NCI-H526 (cell line): ENCODE measurements at regions not wholly inside any gene's neighbourhood (a gene's known extent, or its start where the extent isn't known, plus 50 kb on each side); places are given as distances from the start of the nearest gene placed in this dataset.

ENCODE experiments used
- DNase-seq, 2 experiments: peaks; one replicate each; lab custom pipeline; 2025; lab: John Stamatoyannopoulos, UW

DNA sequence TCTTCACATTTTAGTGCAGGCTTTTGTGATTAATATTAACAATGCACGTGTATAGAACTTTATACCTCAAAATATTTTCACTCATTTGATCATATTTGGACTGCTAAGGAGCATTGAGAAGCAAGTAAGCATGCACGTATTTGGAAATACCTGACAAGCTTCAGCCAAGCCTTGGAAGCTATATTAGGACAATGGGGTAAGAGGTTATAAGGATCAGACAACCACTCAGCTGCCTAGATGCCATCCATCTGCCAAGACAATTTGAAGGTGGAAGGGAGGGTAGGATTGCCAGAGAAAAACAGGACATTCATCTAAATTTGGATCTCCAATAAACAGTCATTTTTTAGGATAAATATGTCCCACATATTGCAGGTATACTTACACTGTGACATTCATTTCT, 394.9 kb upstream of the CFAP20DC start:
- no peak for DNase-seq

DNA sequence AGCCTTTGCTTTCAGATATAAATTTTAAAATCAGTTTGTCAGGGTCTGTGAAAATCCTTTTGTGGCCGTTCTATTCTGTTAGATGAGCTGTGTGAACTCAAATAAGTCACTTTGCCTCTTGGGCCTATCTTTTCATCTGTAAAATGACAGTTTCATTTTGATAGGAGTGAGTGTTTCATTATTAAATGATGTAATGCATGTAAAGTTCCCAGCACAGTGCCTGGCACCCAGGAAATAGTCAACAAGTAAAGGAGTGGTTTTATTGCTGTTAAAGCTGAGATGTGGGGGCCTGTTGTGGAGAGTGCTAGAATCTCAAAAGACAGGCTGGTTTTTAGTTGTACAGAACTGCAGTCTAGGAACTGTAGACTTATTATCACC, 394.5 kb upstream of the CFAP20DC start:
- DNase-seq, result no peak

DNA sequence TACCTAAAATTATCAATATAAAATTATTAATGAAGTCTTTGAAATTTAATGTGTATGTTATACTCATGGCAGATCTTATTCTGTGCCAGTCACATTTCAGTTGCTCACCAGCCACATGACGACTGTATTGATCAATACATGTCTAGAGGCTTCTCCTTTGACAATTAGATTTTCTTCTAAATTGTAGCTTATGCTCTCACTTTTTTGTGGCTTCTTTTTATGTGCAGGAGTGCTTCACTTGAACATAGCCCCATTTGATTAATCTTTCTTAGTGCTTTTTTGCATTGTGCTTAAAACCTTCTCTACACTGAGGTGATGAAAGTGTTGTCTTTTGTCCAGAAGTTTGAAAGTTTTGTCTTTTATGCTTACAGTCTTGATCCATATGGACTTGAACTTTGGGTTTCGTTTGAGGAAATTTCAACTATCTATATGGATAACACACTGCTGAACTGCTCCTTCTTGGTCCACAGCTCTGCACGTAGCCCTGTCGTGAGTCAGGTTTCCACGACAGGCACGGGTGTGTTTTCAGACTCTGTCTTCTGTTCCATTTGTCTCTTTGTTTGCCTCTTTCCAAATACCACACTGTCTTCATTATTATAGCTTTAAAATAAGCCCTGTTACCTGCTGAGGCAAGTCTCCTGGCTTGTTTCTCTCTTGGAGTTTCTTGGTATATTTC, 393.9 kb upstream of the CFAP20DC start:
- DNase-seq, result no peak

DNA sequence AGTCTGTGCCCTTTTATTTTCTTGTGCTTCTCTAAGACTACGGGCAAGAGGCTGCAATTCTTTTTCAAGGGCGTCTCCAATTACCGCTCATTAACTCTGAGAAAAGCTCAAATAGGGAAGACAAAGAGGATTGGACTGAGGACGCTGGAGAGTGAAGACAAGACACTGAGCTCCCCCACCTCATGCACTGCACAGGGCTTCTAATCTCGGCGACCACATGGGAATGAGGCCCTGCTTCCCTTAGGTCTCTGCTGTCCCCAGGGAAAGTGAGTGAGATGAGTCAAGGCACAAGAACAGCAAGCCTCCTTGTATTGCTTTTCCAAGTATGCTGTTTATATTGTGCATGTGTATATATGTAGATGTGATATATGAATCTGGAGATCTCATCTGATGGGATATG, 392.2 kb upstream of the CFAP20DC start:
- DNase-seq, result no peak

DNA sequence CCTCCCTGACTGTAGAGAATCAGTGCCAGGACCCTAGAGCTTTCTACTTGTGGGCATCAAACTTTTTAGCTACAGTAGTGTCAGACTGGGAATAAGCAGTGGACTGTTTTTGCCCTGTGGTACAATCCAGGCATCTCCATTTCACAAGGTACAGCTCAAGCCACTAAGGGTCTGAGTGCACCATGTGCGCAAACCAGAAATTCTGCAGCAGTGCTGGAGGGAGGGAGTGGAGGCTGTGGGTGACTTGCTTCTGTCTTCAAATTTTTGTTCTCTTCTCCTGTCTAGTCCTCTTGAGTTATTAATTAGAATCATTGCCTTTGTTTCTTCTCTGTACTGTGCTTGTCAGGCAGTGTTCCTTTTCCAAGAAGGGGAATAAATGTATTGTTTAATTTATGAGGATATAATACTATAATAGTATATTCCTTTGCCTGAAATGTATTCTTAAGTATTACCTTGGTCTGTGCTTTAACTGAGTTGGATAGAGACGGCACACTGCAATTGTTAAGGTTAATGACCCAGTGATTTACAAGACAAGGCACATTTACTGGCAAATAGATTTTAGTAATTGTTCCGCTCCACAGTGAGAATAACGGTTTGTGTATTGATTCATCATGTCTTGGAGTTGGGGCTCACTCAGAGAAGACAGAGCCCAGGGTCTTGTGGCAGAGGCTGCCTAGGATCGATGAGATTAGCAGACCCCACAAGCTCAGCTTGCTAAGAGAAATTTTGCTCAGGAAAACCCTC, 390.6 kb upstream of the CFAP20DC start:
- DNase-seq, result no peak

DNA sequence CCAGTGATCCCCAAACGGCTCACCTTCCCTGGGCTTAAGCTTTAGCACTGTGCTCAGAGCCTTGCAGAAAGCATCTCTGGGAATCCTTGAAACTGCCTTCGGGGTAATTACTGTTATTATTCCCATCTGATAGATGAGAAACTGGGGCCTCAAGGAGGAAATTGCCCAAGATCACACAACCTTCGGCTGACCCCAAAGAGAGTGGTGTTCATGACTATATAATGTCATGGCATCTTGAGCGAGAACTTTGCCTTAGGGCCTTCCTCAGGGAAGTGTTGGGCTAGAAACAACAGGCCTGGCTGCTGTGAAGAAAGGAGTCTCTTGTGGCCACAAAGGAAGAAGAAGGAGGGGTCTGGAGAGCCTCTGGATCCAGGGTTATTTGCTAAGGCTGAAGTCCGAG, 388.7 kb upstream of the CFAP20DC start:
- no peak for DNase-seq

DNA sequence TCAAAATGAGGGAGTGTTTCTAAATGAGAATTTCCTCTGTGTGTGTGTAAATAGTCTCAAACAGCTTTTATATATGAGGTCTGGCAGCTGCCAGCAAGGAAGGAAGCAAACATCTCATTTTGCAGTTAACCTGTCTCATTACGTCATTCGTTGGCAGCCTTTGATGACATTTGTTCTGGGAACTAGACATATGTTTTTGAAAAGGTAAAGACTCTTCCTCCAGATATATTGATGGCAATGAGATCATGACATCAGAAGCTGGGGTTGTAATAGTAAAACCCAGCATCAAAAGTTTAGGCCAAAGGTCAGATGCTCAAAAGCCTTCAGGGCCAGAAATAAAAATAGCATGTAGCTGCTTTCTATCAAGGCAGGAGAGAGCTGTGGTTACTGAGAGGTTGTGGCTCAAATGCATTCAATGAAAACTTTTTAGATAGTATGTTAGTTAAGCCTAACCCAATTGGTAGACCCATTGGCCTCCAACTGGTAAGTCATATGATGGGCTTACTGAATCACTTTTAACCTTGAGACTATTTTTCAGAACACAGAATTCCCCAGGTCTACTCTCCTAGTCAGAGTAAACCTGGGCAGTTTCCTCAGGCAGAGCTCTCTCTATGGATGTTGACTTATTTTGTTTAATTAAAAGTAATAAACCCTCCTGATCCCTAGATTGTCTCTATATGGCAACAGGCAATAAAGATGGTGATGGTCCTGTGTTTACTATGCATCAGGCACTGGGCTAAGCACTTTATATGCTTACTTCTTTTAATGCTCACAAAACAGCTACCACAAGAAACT, 386.5 kb upstream of the CFAP20DC start:
- no peak for DNase-seq

DNA sequence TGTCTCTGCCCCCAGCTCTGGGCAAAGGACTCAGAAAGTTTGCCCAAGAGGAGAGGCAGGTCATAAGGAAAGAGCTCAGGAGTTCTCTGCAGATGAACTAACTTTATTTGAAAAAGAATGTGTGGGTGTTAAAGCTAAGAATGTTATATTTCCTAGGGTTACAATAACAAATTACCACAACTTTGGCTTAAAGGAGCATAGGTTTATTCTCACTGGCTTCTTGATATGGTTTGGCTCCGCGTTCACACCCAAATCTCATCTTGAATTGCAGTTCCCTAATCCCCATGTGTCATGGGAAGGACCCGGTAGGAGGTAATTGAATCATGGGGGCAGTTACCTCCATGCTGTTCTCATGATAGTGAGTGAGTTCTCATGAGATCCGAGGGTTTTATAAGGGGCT, 383.7 kb upstream of the CFAP20DC start:
- DNase-seq, result no peak

DNA sequence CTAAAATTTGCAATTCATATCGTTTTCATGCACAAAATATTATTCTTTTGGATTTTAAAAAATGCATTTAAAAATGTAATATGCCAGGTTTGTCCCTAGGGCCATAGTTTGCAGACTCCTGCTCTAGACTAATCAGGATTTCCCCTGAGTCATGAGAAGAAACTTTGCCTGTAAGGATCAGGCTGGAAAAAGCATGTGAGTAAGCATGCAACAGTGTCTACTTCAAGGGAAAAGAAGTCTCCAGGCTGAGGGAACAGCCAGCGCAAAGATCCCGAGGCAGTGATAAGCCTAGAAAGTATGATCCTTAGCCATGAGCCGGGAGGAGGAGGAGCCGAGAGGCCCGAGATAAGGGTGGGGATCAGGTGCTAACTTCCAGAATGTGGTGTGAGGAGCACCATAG, 382.8 kb upstream of the CFAP20DC start:
- no peak for DNase-seq

DNA sequence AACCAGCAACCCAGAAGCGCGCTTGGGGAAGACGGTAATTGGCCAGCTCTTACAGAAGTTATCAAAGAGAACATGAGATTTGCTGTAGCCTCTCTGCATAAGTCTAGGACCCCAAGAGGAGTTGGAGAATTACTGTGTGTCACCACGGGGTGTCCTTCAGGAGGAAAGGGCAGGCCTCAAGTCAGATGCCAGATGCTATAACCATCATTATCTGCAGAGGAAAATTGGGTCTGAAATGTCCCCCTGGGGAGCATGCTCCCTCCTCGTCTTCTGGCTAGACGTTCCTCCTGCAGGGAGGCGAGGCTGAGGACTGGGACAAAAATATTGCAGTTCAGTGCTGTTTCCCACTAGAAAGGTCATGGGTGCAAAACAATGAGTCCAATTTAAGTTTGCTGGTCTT, 380.5 kb upstream of the CFAP20DC start:
- no peak for DNase-seq

DNA sequence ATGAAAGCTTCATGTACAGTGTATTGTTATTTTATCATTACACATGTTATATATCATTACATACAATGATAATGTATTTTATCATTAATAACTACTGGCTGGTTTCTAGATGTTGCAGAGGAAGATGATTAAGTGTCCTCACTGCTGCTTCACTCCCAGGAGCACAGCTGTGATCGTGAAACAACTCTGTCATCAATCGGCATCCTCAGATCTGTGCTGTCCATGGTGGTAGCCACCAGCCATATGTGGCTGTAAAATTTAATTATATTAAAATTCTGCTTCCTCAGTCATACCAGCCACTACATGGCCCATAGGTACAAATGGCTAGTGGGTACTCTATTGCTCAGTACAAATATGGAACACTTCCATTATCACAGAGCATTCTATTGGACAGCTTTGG, 379.4 kb upstream of the CFAP20DC start:
- no peak for DNase-seq

DNA sequence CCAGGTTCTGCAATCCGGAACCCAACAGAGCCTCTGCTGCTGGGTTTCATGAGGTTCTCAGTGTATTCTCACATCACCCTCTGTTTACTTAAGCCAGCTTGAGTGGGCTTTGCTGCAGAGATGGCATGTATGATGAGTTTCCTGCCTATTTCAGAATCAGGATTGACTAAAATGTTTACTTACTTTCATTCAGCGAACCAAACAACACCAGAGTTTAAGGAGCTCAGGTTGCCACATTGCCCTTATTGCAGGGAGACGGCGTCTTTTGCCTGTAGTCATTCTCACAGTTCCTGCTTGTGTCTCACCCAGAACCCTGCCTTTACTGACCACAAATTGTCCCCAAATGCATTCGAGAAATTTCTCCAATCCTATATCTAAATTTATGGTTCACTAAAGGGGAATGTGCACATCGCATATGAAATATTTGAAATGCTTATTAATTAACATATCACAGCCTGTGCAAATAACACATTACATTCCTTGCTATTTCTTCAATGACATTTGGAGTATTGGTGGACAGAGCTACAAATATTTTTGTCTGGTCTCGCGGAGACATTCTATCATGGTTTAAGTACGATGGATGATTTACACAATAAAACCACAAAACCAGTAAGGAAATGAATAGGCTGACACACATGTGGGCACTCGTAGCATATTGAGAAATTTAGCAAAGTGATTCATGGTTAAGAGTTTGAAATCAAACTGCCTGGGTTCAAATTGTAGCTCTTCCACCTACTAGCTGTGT, 377.2 kb upstream of the CFAP20DC start:
- no peak for DNase-seq

DNA sequence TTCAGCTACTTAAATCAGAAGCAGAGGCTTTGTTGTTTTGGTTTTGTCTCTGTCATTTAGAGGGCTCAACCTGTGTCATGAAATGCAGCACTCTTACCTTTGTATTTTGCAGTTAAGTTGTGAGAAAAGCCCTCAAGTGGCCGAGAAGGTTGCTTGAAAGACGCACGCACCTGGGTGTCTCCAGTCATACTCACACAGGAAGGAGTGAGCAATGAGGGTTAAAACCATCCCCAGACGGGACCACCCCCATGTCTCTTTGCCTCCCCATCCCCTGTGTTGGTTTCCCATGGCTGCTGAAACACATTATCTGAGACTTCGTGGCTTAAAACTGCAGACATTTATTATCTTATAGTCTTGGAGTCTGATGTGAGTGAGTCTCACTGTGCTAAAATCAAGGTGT, 376.1 kb upstream of the CFAP20DC start:
- DNase-seq, result no peak

DNA sequence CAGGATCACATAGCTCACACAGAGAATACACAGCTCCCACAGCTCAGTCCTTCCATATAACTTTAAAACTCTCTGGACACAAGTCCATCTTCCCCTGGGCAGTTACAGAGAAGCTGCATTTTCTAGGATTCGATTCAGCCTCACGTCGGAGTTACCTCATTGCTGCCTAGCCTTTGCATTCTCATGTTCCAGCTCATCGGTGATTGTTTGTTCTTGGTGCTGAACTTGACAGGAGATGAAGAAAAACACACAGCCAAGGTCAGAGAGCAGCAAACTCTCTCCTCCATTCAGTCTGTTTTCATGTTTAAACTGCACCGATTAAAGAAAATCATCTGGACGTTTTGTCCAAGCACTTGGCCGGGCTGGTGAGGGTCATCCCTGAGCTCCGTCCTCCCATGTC, 375.5 kb upstream of the CFAP20DC start:
- no peak for DNase-seq

DNA sequence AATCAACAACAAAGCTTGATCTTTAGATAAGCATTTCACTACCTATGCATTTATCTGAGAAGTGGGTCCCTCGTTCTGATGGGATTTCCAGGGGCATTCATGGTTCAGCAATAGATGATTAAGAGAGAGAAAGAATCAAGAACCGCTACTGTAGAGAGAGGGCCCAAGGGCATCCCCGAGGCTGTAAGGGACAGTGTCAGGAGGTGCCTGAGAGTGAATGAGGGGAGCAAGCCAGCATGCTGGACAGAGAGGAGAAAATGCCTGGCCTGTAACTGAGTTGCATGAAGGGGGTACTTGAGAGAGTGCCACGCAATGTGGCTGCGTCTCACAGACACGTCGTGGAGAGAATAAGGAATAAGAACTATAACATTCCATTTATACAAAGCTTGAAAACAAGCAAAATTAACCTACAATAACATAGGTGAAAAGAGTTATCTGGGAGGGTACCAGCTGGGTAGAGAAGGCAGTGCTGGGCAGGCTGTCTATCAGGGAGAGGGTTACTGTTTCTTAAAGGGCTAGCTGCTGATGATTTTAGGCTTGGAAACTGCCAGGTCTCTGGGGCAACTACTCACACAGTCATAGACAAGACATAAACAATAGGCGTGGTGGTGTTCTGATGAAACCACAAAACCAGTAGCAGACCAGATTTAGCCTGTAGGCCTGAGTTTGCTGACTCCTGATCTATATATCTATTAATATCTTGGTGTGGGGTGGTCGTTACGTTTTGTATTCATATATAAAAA, 374.6 kb upstream of the CFAP20DC start:
- DNase-seq, result no peak

DNA sequence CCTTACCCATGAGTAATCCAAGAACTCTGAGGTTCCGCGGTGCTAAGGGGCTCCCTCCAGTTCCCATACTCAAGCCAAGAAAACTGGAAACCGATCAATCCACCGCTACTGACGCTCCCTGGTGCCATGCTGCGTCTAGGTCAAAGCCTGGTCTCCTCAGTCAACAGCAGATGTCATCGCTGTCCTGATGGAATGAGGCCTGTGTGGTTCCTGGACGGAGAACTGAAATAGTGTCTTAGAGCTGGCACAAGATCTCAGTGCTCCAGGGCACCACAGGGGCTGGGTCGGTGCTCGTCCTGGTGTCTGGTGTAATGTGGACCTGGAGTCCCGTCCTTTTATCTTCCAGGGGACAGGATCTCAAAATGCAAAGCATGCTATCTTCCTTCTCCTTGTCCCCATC, 373.9 kb upstream of the CFAP20DC start:
- DNase-seq, result no peak

DNA sequence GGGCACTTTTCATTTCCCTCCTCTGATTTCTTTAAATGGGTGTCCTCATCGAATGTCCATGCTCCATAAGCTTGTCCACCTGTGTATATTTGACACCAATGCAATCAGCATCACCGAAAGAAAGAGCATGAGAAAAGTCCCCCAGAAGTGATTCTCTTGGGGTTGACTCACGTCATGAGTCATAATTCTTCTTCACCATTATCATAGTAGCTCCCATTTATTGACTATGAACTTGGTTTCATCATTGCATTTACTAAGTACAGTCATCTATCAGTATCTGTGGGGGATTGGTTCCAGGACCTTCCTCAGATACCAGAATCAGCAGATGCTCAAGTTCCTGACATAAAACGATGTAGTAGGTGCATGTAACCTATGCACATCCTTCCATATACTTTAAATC, 372.5 kb upstream of the CFAP20DC start:
- DNase-seq, result no peak

DNA sequence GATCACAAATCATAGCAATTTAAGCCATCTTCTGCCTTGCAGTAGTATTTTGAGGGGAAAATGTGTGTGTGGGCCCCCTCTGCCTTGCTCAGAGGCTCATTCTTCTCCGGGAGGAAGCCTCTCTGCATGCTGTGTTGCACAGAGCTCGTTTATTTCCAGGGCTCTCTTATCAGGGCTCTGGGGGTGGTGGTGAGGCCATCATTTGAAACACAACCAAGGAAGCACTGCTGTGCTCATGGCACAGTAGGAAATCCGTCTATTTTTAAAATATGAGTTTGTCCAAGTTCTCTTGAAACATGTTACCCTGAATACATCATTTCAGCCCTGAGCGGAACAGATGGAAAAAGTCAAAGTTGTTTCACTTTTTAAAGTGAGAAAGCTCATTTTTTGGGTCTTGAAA, 369.0 kb upstream of the CFAP20DC start:
- DNase-seq, result no peak

DNA sequence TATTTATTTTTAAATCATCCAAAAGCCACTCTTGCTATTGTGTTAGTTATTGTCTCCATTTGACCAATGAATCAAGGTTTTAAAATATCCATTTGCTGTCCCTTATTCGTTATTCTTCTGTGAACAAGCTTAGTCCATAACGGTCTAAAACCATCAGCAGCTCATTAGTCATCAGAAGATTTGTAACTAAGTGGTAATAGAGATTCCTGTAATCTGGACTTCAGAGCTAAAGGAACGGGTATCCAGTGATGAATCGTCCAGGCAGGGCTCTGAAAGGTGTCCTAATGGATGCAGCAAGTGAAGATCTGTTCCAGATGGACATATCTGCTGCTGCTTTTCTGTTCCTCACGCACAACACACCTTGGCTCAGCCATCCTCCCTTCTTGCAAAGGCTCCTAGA, 362.7 kb upstream of the CFAP20DC start:
- DNase-seq, result no peak

DNA sequence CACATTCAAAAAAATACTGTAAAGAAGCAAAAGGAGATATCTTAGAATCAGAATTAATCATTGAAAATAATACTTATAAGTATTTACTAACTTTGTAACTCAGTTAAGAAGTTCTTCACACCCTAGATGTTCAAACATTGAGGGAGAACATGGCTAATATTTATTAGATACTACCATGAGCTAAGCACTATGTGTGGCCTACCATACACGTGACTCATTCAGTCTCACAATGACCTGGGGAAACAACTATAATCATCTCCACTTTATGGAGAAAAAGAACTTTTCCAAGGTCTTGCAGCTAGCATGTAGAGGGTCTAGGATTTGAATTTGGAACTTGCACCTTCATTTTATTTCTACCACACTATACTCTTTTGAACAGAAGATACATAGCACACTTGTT, 361.9 kb upstream of the CFAP20DC start:
- no peak for DNase-seq

DNA sequence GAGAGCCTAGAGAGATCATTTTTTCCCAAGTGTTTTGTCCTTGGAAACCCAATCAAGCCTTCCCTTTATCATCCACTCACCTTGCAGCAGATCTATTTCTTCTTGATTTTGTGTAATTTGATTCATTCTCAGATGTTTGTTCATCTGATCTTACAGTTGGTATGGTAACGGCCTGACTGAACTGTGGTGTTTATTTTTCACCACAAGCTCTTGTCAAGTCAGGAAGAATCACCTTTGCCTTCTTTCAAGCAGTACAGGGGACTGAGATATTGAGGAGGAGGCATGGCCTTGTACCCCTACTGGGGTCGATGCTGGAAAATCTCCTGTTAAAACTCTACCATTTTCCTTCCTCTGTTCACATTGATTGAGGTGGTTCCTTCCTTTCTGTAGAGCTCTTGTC, 361.4 kb upstream of the CFAP20DC start:
- no peak for DNase-seq
